GM12878 (cell line): ENCODE measurements at regions not wholly inside any gene's neighbourhood (a gene's known extent, or its start where the extent isn't known, plus 50 kb on each side); places are given as distances from the start of the nearest gene placed in this dataset.

ENCODE experiments used
- ATAC-seq: fragments of 200-7000 bp; cut with Tn5 transposase; 3 replicates; pipeline ENCODE4 v1.9.1; 2020; ENCODE audit warnings: mild to moderate bottlenecking, moderate library complexity
- BruUV-seq: library from RNA; stranded (reverse); fragments of 400-500 nt; replicated peaks from 2 replicates; lab custom pipeline; 2021; lab: Mats Ljungman, UMichigan
- CTCF ChIA-PET: fragments of 300-600 bp; sonication (Branson Sonifier 250); formaldehyde crosslinking; extraction: SDS; loops from one replicate; lab custom pipeline; 2021; ENCODE audit warnings: inconsistent platforms; lab: Yijun Ruan, JAX
- POLR2A ChIA-PET: fragments of 350-600 bp; formaldehyde crosslinking; extraction: SDS; loops from one replicate; lab custom pipeline; 2021; ENCODE audit warnings: inconsistent platforms; lab: Charles Lee
- RAD21 ChIA-PET: fragments of 300-600 bp; sonication (Branson Sonifier 250); formaldehyde crosslinking; loops from one replicate; lab custom pipeline; 2023; ENCODE audit warnings: antibody characterized with exemption; ENCODE audit not compliant: unreplicated experiment; lab: Charles Lee
- SMC1A ChIA-PET: fragments of 300-600 bp; sonication (Branson Sonifier 250); formaldehyde crosslinking; loops from one replicate; lab custom pipeline; 2023; ENCODE audit not compliant: unreplicated experiment, uncharacterized antibody; lab: Charles Lee
- DNase-seq: peaks from one replicate; pipeline ENCODE4 v3.0.0-alpha.2; 2011; ENCODE audit warnings: low read depth, low spot score
- FAIRE-seq: peaks from 3 replicates; lab custom pipeline; 2011; peaks lifted over from hg19 to GRCh38; lab: Jason Lieb, UNC
- H2AFZ ChIP-seq: 2 replicates; pipeline ENCODE4 v1.6.0; 2011; ENCODE audit warnings: low read depth, low read length, control low read depth; ENCODE audit not compliant: control insufficient read depth
- H3K27ac ChIP-seq: 2 replicates; pipeline ENCODE4 v1.5.1; 2011; ENCODE audit warnings: control low read depth; ENCODE audit not compliant: control insufficient read depth, insufficient read depth
- H3K27me3 ChIP-seq, 2 experiments: replicated peaks in 1 of 2; 2 replicates each; pipeline versions ENCODE4 v1.6.0 to v1.6.1; 2011; ENCODE audit warnings: low read length in 1 of 2; ENCODE audit not compliant: control insufficient read depth in 2 of 2, insufficient read depth in 2 of 2
- H3K36me3 ChIP-seq, 2 experiments: 2 replicates each; pipeline ENCODE4 v1.5.1; 2011; ENCODE audit warnings: low read length in 1 of 2; ENCODE audit not compliant: control insufficient read depth in 2 of 2, insufficient read depth in 2 of 2
- H3K4me1 ChIP-seq: 2 replicates; pipeline ENCODE4 v1.6.1; 2011; ENCODE audit warnings: mild to moderate bottlenecking, low read length, moderate library complexity, mixed read lengths; ENCODE audit not compliant: control insufficient read depth, insufficient read depth
- H3K4me2 ChIP-seq: 2 replicates; pipeline ENCODE4 v1.6.0; 2011; ENCODE audit warnings: control low read depth; ENCODE audit not compliant: control insufficient read depth, insufficient read depth
- H3K4me3 ChIP-seq: fragments of 200-600 bp; sonication (generic); 2 replicates; pipeline ENCODE4 v1.5.1; 2016
- H3K79me2 ChIP-seq: 2 replicates; pipeline ENCODE4 v1.6.0; 2011; ENCODE audit warnings: low read length; ENCODE audit not compliant: control insufficient read depth, insufficient read depth
- H3K9ac ChIP-seq: 2 replicates; pipeline ENCODE4 v1.8.0; 2011; ENCODE audit warnings: low read length, control low read depth, mixed read lengths; ENCODE audit not compliant: control insufficient read depth, insufficient read depth
- H3K9me3 ChIP-seq: replicated peaks from 3 replicates; pipeline ENCODE4 v1.5.1; 2011; ENCODE audit warnings: mild to moderate bottlenecking, low read length; ENCODE audit not compliant: control insufficient read depth, insufficient read depth
- H4K20me1 ChIP-seq: 2 replicates; pipeline ENCODE4 v1.6.0; 2011; ENCODE audit not compliant: control insufficient read depth, insufficient read depth
- BHLHE40 ChIP-seq, 2 experiments: fragments of 450-650 bp in 1 of 2; IDR thresholded peaks; 2 replicates each; pipeline ENCODE4 v1.6.1; 2011 to 2017; ENCODE audit warnings: low read depth in 2 of 2, borderline replicate concordance in 1 of 2, improper control_type of control experiment in 1 of 2, low read length in 1 of 2, mild to moderate bottlenecking in 1 of 2
- BMI1 ChIP-seq: fragments of 450-650 bp; IDR thresholded peaks from 2 replicates; pipeline ENCODE4 v1.6.1; 2016; ENCODE audit warnings: mild to moderate bottlenecking, moderate library complexity, borderline replicate concordance
- CEBPZ ChIP-seq: fragments of 150-350 bp; IDR thresholded peaks from 2 replicates; pipeline ENCODE4 v1.6.1; 2016; ENCODE audit warnings: low read depth, low read length
- ELK1 ChIP-seq: IDR thresholded peaks from 2 replicates; pipeline ENCODE4 v1.6.1; 2012; ENCODE audit warnings: low read depth, low read length, improper control_type of control experiment
- IRF5 ChIP-seq: fragments of 450-650 bp; IDR thresholded peaks from 2 replicates; pipeline ENCODE4 v1.6.1; 2017; ENCODE audit warnings: borderline replicate concordance
- KLF5 ChIP-seq: fragments of 450-650 bp; IDR thresholded peaks from 2 replicates; pipeline ENCODE4 v1.6.1; 2014; ENCODE audit warnings: mild to moderate bottlenecking; ENCODE audit not compliant: partially characterized antibody
- NFXL1 ChIP-seq: fragments of 450-650 bp; IDR thresholded peaks from 2 replicates; pipeline ENCODE4 v1.6.1; 2017; ENCODE audit warnings: antibody characterized with exemption, mild to moderate bottlenecking, borderline replicate concordance
- RBBP5 ChIP-seq: fragments of 200-600 bp; sonication (generic); conservative IDR thresholded peaks from 2 replicates; pipeline ENCODE4 v1.6.1; 2016
- RCOR1 ChIP-seq: conservative IDR thresholded peaks from 2 replicates; pipeline ENCODE4 v1.6.1; 2012; ENCODE audit warnings: low read depth, low read length, improper control_type of control experiment
- ZNF687 ChIP-seq: fragments of 450-650 bp; IDR thresholded peaks from 2 replicates; pipeline ENCODE4 v1.6.1; 2017; ENCODE audit warnings: mild to moderate bottlenecking, moderate library complexity
- WGBS: methylation state at CpG from one replicate; pipeline ENCODE4 v1.1.6; 2016; ENCODE audit warnings: low lambda C conversion rate; ENCODE audit not compliant: insufficient replicate concordance, insufficient coverage; ENCODE audit errors: missing lambda C conversion rate; 5-methylcytosine and 5-hydroxymethylcytosine counted together
- in situ Hi-C: fragments of 300-500 bp; cut with MboI; formaldehyde crosslinking; loops from 9 replicates; pipeline ENCODE4 v1.14.3; 2018; ENCODE audit warnings: mixed read lengths
- intact Hi-C: fragments of 100-400 bp; cut with micrococcal nuclease; formaldehyde crosslinking; loops from one replicate; pipeline ENCODE4 v1.14.2; 2022; ENCODE audit not compliant: unreplicated experiment
- TF ChIP-seq, protein P1 (sequence below): fragments of 450-650 bp; IDR thresholded peaks from 2 replicates; pipeline ENCODE4 v1.6.1; 2017; ENCODE audit warnings: antibody characterized with exemption, mild to moderate bottlenecking, moderate library complexity

- in situ Hi-C loops: no loop called here
- no peak for FAIRE-seq
- no peaks in the 10 kb centered on the region; the same call in 2 of the 3 replicates for H3K9me3 ChIP-seq
- H3K9ac ChIP-seq: no peak overlapping the region
- no peaks in the 10 kb centered on the region for H3K27me3 ChIP-seq
- ChIA-PET POLR2A (no interaction called here), SMC1A (no interaction called here), CTCF (no interaction called here), RAD21 (no interaction called here)
- WGBS: 71% methylated on average over 12 of the region's 31 CpGs
- BruUV-seq: no TSS peak
- H3K79me2 ChIP-seq: no peaks in the 10 kb centered on the region
- H3K4me3 ChIP-seq: no peak overlapping the region
- no peak for DNase-seq
- no peaks in the 10 kb centered on the region for H3K4me1 ChIP-seq
- no peaks in the 10 kb centered on the region for H4K20me1 ChIP-seq
- H2AFZ ChIP-seq: no peak overlapping the region
- intact Hi-C loops: no loop called here
- H3K27ac ChIP-seq: no peak overlapping the region
- H3K4me2 ChIP-seq: no peak overlapping the region
- H3K36me3 ChIP-seq: no peaks in the 10 kb centered on the region
- ATAC-seq: no peak
- TF ChIP-seq KLF5: no peak
- TF ChIP-seq, protein P1, sequence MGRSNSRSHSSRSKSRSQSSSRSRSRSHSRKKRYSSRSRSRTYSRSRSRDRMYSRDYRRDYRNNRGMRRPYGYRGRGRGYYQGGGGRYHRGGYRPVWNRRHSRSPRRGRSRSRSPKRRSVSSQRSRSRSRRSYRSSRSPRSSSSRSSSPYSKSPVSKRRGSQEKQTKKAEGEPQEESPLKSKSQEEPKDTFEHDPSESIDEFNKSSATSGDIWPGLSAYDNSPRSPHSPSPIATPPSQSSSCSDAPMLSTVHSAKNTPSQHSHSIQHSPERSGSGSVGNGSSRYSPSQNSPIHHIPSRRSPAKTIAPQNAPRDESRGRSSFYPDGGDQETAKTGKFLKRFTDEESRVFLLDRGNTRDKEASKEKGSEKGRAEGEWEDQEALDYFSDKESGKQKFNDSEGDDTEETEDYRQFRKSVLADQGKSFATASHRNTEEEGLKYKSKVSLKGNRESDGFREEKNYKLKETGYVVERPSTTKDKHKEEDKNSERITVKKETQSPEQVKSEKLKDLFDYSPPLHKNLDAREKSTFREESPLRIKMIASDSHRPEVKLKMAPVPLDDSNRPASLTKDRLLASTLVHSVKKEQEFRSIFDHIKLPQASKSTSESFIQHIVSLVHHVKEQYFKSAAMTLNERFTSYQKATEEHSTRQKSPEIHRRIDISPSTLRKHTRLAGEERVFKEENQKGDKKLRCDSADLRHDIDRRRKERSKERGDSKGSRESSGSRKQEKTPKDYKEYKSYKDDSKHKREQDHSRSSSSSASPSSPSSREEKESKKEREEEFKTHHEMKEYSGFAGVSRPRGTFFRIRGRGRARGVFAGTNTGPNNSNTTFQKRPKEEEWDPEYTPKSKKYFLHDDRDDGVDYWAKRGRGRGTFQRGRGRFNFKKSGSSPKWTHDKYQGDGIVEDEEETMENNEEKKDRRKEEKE: no peak
- TF ChIP-seq RCOR1: no peak
- no peak for TF ChIP-seq BMI1
- no peak for TF ChIP-seq NFXL1
- no peak for TF ChIP-seq CEBPZ
- no peak for TF ChIP-seq IRF5
- no peak for TF ChIP-seq ZNF687
- no peak for TF ChIP-seq ELK1
- no peak for TF ChIP-seq RBBP5
- TF ChIP-seq BHLHE40 (IDR thresholded peaks at IDR 0.05; ENCODE audit: borderline replicate concordance in 1 of 2, low read depth in 2 of 2, low read length in 1 of 2): no peak
Observed at GRCh38 chr21:27885296-27885711, 918.4 kb upstream of the ADAMTS5 start.
